ENCODE measurements at regions not wholly inside any gene's neighbourhood (a gene's known extent, or its start where the extent isn't known, plus 50 kb on each side); places are given as distances from the start of the nearest gene placed in this dataset.

GRCh38 chr7:96578606-96579005 lies 131.0 kb downstream of the SEM1 start:
- TF ChIP-seq CTCF (IDR thresholded peaks at IDR 0.05) (no peak), POLR2A (IDR thresholded peaks at IDR 0.05) (no peak)
